ENCODE measurements at regions not wholly inside any gene's neighbourhood (a gene's known extent, or its start where the extent isn't known, plus 50 kb on each side); places are given as distances from the start of the nearest gene placed in this dataset.

GRCh38 chr4:135732448-135732847 is 1530.9 kb upstream of the PABPC4L start:
- Histone ChIP-seq H3K4me3 (ENCODE audit: low read depth, low read length) (no peak overlapping the region), H3K27me3 (no peaks in the 10 kb centered on the region), H3K9me3 (no peaks in the 10 kb centered on the region), H3K36me3 (no peaks in the 10 kb centered on the region), H3K4me1 (no peaks in the 10 kb centered on the region)
- TF ChIP-seq, protein P1, sequence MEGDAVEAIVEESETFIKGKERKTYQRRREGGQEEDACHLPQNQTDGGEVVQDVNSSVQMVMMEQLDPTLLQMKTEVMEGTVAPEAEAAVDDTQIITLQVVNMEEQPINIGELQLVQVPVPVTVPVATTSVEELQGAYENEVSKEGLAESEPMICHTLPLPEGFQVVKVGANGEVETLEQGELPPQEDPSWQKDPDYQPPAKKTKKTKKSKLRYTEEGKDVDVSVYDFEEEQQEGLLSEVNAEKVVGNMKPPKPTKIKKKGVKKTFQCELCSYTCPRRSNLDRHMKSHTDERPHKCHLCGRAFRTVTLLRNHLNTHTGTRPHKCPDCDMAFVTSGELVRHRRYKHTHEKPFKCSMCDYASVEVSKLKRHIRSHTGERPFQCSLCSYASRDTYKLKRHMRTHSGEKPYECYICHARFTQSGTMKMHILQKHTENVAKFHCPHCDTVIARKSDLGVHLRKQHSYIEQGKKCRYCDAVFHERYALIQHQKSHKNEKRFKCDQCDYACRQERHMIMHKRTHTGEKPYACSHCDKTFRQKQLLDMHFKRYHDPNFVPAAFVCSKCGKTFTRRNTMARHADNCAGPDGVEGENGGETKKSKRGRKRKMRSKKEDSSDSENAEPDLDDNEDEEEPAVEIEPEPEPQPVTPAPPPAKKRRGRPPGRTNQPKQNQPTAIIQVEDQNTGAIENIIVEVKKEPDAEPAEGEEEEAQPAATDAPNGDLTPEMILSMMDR (IDR thresholded peaks at IDR 0.05; ENCODE audit: low read depth, low read length), result no peak
- no peak for DNase-seq

- no peak for DNase-seq
- Histone ChIP-seq H3K9me3 (no peaks in the 10 kb centered on the region), H3K4me3 (ENCODE audit: low read depth, low read length) (no peak overlapping the region), H3K36me3 (no peaks in the 10 kb centered on the region), H3K27me3 (no peaks in the 10 kb centered on the region), H3K4me1 (no peaks in the 10 kb centered on the region)
- TF ChIP-seq, protein P1 (IDR thresholded peaks at IDR 0.05; ENCODE audit: low read depth, low read length), result no peak
Measured at GRCh38 chr4:135731682-135732081, 1530.1 kb upstream of the PABPC4L start.

GRCh38 chr4:135724421-135724820 is 1522.8 kb upstream of the PABPC4L start:
- H3K4me3 ChIP-seq (ENCODE audit: low read depth, low read length), result no peak overlapping the region
- H3K36me3 ChIP-seq, result no peaks in the 10 kb centered on the region
- TF ChIP-seq, protein P1 (IDR thresholded peaks at IDR 0.05; ENCODE audit: low read depth, low read length), result no peak
- H3K9me3 ChIP-seq, result no peaks in the 10 kb centered on the region
- no peaks in the 10 kb centered on the region for H3K4me1 ChIP-seq
- DNase-seq, result no peak
- no peaks in the 10 kb centered on the region for H3K27me3 ChIP-seq

GRCh38 chr4:135718019-135718418 is 1516.4 kb upstream of the PABPC4L start:
- no peak for DNase-seq

DNA sequence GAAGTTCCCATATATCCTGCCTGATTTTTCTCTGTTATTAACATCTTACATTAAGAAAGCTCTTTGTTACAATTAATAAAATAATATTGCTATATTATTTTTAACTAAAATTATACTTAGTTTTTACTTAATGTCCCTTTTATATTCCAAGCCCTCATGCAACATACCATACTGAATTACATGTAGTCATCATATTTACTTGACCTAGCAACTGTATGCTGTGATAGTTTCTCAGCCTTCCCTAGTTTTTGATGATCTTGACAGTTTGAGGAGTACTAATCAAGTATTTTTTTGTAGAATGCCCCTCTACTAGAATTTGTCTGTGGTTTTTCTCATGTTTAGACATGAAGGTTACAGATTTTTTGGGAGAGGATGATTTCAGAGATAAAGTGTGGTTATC is 1503.8 kb upstream of the PABPC4L start:
- H3K4me1 ChIP-seq, result no peaks in the 10 kb centered on the region
- H3K9me3 ChIP-seq, result no peaks in the 10 kb centered on the region
- H3K27me3 ChIP-seq, result no peaks in the 10 kb centered on the region
- H3K4me3 ChIP-seq (ENCODE audit: low read depth, low read length), result no peak overlapping the region
- H3K36me3 ChIP-seq, result no peaks in the 10 kb centered on the region
- no peak for DNase-seq
- TF ChIP-seq, protein P1 (IDR thresholded peaks at IDR 0.05; ENCODE audit: low read depth, low read length), result no peak

More at GRCh38 chr4:135718019-135718418, 1516.4 kb upstream of the PABPC4L start:
- Histone ChIP-seq H3K27me3 (no peaks in the 10 kb centered on the region), H3K9me3 (no peaks in the 10 kb centered on the region), H3K4me3 (ENCODE audit: low read depth, low read length) (no peak overlapping the region), H3K4me1 (no peaks in the 10 kb centered on the region), H3K36me3 (no peaks in the 10 kb centered on the region)
- TF ChIP-seq, protein P1 (IDR thresholded peaks at IDR 0.05; ENCODE audit: low read depth, low read length), result no peak; the same call in 1 of the 2 replicates

DNA sequence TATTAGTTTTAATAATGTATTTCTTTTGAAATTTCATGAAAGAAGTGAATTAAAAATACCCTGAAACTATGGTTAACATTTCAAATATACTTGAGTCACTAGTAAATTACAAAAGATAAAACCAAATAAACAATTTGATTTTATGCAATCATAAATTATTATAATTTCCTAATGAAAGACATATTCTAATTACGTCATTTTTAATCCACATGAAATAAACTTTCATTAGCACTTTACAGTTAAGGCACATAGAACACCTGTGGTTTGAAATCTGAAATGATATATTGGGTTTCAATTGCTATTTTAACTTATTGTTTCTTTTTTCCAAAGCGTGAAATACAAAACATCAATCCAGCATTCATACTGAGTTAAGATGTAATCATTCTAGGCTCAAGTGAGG is 1492.5 kb upstream of the PABPC4L start:
- H3K36me3 ChIP-seq, result no peaks in the 10 kb centered on the region
- H3K4me1 ChIP-seq, result no peaks in the 10 kb centered on the region
- no peaks in the 10 kb centered on the region for H3K9me3 ChIP-seq
- H3K4me3 ChIP-seq (ENCODE audit: low read depth, low read length), result no peak overlapping the region
- TF ChIP-seq, protein P1 (IDR thresholded peaks at IDR 0.05; ENCODE audit: low read depth, low read length), result no peak
- H3K27me3 ChIP-seq, result no peaks in the 10 kb centered on the region
- no peak for DNase-seq

All from BE2C (cell line).